ENCODE measurements at regions not wholly inside any gene's neighbourhood (a gene's known extent, or its start where the extent isn't known, plus 50 kb on each side); places are given as distances from the start of the nearest gene placed in this dataset.
"Not testable (repeated sequence)": the region's sequence is repeated elsewhere in the genome, so short reads cannot be mapped to it uniquely, and the experiment has no call there.

- CTCF ChIA-PET = no interaction called here
- DNase-seq (ENCODE audit: low read depth, low spot score) (no peak), ATAC-seq (no peak)
- no peaks in the 10 kb centered on the region for H3K9me3 ChIP-seq (ENCODE audit: control insufficient read depth in 1 of 2, insufficient read depth in 1 of 2, low read depth in 1 of 2, low read length in 2 of 2)
- no peak overlapping the region for H3K4me3 ChIP-seq (replicated peaks in 1 of 2; ENCODE audit: low read depth in 1 of 2, low read length in 2 of 2)
- no peak for TF ChIP-seq JUND (IDR thresholded peaks at IDR 0.05)
- TF ChIP-seq, protein P1, sequence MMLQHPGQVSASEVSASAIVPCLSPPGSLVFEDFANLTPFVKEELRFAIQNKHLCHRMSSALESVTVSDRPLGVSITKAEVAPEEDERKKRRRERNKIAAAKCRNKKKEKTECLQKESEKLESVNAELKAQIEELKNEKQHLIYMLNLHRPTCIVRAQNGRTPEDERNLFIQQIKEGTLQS (IDR thresholded peaks at IDR 0.05) = no peak
- no peak for TF ChIP-seq EZH2 (IDR thresholded peaks at IDR 0.05)
- TF ChIP-seq ZFX (IDR thresholded peaks at IDR 0.05) = no peak
- TF ChIP-seq POLR2AphosphoS5 (IDR thresholded peaks at IDR 0.05; ENCODE audit: low read depth, low read length) = no peak
- TF ChIP-seq ZNF274 (IDR thresholded peaks at IDR 0.05; ENCODE audit: low read depth, low read length) = no peak
- TF ChIP-seq SP1 (IDR thresholded peaks at IDR 0.05; ENCODE audit: low read depth) = no peak
- TF ChIP-seq, protein P2, sequence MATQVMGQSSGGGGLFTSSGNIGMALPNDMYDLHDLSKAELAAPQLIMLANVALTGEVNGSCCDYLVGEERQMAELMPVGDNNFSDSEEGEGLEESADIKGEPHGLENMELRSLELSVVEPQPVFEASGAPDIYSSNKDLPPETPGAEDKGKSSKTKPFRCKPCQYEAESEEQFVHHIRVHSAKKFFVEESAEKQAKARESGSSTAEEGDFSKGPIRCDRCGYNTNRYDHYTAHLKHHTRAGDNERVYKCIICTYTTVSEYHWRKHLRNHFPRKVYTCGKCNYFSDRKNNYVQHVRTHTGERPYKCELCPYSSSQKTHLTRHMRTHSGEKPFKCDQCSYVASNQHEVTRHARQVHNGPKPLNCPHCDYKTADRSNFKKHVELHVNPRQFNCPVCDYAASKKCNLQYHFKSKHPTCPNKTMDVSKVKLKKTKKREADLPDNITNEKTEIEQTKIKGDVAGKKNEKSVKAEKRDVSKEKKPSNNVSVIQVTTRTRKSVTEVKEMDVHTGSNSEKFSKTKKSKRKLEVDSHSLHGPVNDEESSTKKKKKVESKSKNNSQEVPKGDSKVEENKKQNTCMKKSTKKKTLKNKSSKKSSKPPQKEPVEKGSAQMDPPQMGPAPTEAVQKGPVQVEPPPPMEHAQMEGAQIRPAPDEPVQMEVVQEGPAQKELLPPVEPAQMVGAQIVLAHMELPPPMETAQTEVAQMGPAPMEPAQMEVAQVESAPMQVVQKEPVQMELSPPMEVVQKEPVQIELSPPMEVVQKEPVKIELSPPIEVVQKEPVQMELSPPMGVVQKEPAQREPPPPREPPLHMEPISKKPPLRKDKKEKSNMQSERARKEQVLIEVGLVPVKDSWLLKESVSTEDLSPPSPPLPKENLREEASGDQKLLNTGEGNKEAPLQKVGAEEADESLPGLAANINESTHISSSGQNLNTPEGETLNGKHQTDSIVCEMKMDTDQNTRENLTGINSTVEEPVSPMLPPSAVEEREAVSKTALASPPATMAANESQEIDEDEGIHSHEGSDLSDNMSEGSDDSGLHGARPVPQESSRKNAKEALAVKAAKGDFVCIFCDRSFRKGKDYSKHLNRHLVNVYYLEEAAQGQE (IDR thresholded peaks at IDR 0.05; ENCODE audit: low read depth) = no peak
- TF ChIP-seq, protein P3, sequence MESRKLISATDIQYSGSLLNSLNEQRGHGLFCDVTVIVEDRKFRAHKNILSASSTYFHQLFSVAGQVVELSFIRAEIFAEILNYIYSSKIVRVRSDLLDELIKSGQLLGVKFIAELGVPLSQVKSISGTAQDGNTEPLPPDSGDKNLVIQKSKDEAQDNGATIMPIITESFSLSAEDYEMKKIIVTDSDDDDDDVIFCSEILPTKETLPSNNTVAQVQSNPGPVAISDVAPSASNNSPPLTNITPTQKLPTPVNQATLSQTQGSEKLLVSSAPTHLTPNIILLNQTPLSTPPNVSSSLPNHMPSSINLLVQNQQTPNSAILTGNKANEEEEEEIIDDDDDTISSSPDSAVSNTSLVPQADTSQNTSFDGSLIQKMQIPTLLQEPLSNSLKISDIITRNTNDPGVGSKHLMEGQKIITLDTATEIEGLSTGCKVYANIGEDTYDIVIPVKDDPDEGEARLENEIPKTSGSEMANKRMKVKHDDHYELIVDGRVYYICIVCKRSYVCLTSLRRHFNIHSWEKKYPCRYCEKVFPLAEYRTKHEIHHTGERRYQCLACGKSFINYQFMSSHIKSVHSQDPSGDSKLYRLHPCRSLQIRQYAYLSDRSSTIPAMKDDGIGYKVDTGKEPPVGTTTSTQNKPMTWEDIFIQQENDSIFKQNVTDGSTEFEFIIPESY (IDR thresholded peaks at IDR 0.05; ENCODE audit: extremely low read depth, insufficient replicate concordance, low read length) = no peak
- TF ChIP-seq CTCF (IDR thresholded peaks at IDR 0.05 in 2 of 3, conservative IDR thresholded peaks at IDR 0.05 in 1 of 3; ENCODE audit: borderline replicate concordance in 1 of 3, insufficient read depth in 1 of 3, low read depth in 2 of 3, low read length in 2 of 3) = no peak
- H3K79me2 ChIP-seq (ENCODE audit: insufficient read depth, low read length) = no peaks in the 10 kb centered on the region
- no peaks in the 10 kb centered on the region for H3K9me2 ChIP-seq (ENCODE audit: insufficient read depth)
- no peaks in the 10 kb centered on the region for H3K36me3 ChIP-seq (ENCODE audit: control insufficient read depth in 1 of 2, insufficient read depth in 2 of 2, low read length in 2 of 2)
- intact Hi-C loops (cut with micrococcal nuclease) = no loop called here
- RAD21 ChIA-PET (ENCODE audit: low non-redundant PET in 1 of 2, low total read pairs in 2 of 2, uncharacterized antibody in 2 of 2, unreplicated experiment in 2 of 2) = no interaction called here
- BruUV-seq (replicated peaks) = no TSS peak
- no peak overlapping the region for H2AFZ ChIP-seq (ENCODE audit: low read depth, low read length, poor library complexity, severe bottlenecking)
- H3K27me3 ChIP-seq (ENCODE audit: insufficient read depth, low read length) = peaks cover 8% of the 10 kb centered on the region; the same call in 1 of the 2 replicates
- H3K27ac ChIP-seq (ENCODE audit: low read depth, low read length) = no peak overlapping the region
- H3K4me2 ChIP-seq (ENCODE audit: low read length) = no peak overlapping the region
- H3K9ac ChIP-seq (ENCODE audit: low read length) = no peak overlapping the region
- POLR2A ChIA-PET = no interaction called here
- H4K20me1 ChIP-seq (ENCODE audit: insufficient read depth) = no peaks in the 10 kb centered on the region
- no peaks in the 10 kb centered on the region for H3K4me1 ChIP-seq (ENCODE audit: control insufficient read depth in 1 of 2, insufficient read depth in 2 of 2, low read length in 2 of 2)
These were observed 290.2 kb upstream of the NCAM1 start for GRCh38 chr11:112670806-112671570.

- H2AFZ ChIP-seq (ENCODE audit: low read depth, low read length, poor library complexity, severe bottlenecking); H3K4me3 ChIP-seq (replicated peaks in 1 of 2; ENCODE audit: low read depth in 1 of 2, low read length in 2 of 2); H4K20me1 ChIP-seq (ENCODE audit: insufficient read depth); H3K9me3 ChIP-seq (ENCODE audit: control insufficient read depth in 1 of 2, insufficient read depth in 1 of 2, low read depth in 1 of 2, low read length in 2 of 2); H3K27me3 ChIP-seq (ENCODE audit: insufficient read depth, low read length); H3K9ac ChIP-seq (ENCODE audit: low read length); BruUV-seq (replicated peaks); DNase-seq (ENCODE audit: low read depth, low spot score); H3K4me1 ChIP-seq (ENCODE audit: control insufficient read depth in 1 of 2, insufficient read depth in 2 of 2, low read length in 2 of 2); RAD21 ChIA-PET (ENCODE audit: low non-redundant PET in 1 of 2, low total read pairs in 2 of 2, uncharacterized antibody in 2 of 2, unreplicated experiment in 2 of 2); H3K4me2 ChIP-seq (ENCODE audit: low read length); CTCF ChIA-PET; POLR2A ChIA-PET; ATAC-seq; H3K79me2 ChIP-seq (ENCODE audit: insufficient read depth, low read length); H3K9me2 ChIP-seq (ENCODE audit: insufficient read depth); intact Hi-C loops (cut with micrococcal nuclease); H3K27ac ChIP-seq (ENCODE audit: low read depth, low read length); H3K36me3 ChIP-seq (ENCODE audit: control insufficient read depth in 1 of 2, insufficient read depth in 2 of 2, low read length in 2 of 2): not testable (repeated sequence)
These were observed 287.8 kb upstream of the NCAM1 start for GRCh38 chr11:112673401-112673800.

Data from HCT116 (cell line).